GM12891 (cell line): ENCODE measurements at regions not wholly inside any gene's neighbourhood (a gene's known extent, or its start where the extent isn't known, plus 50 kb on each side); places are given as distances from the start of the nearest gene placed in this dataset.

Experiments used
- DNase-seq: peaks from one replicate; pipeline ENCODE4 v3.0.0; 2011; ENCODE audit warnings: low spot score; ENCODE audit not compliant: insufficient read length
- FAIRE-seq: peaks from 2 replicates; lab custom pipeline; 2011; peaks lifted over from hg19 to GRCh38; lab: Jason Lieb, UNC
- PAX5 ChIP-seq: IDR thresholded peaks from 2 replicates; pipeline ENCODE4 v1.6.1; 2011; ENCODE audit warnings: low read length, moderate library complexity, mild to moderate bottlenecking; ENCODE audit not compliant: insufficient read depth, severe bottlenecking
- POLR2A ChIP-seq: IDR thresholded peaks from 2 replicates; pipeline ENCODE4 v1.6.1; 2011; ENCODE audit warnings: low read depth, low read length, control low read depth
- POLR2AphosphoS5 ChIP-seq: IDR thresholded peaks from 2 replicates; pipeline ENCODE4 v1.6.1; 2011; ENCODE audit warnings: low read depth, low read length, control low read depth
- POU2F2 ChIP-seq: IDR thresholded peaks from 2 replicates; pipeline ENCODE4 v1.6.1; 2011; ENCODE audit warnings: low read depth, mild to moderate bottlenecking, control low read depth, low read length, moderate library complexity
- SPI1 ChIP-seq: IDR thresholded peaks from 2 replicates; pipeline ENCODE4 v1.6.1; 2011; ENCODE audit warnings: low read depth, low read length, control low read depth
- TAF1 ChIP-seq: IDR thresholded peaks from 2 replicates; pipeline ENCODE4 v1.6.1; 2011; ENCODE audit warnings: low read depth, low read length, control low read depth

DNA sequence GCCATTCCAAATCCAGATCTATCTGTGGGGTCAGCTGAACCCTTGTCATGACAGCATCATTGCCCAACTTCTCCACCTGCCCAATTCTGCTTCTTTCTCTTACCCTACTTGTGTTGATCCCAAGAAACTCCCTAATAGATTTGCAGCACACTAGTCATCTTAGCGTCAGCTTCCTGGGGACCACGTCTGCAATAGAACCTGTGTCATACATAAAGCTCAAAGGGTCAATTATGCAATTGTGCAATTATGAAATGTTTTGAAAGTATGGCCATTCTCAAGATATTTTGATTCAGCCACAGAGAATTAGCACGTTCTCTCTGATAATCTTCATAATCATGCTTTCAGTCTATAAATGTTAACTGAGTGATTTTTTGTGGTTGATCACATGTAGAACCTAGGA lies 87.4 kb upstream of the PAPPA start:
- TF ChIP-seq SPI1 (no peak), PAX5 (no peak), POU2F2 (no peak), POLR2AphosphoS5 (no peak), POLR2A (no peak), TAF1 (no peak)
- no peak for FAIRE-seq
- no peak for DNase-seq

DNA sequence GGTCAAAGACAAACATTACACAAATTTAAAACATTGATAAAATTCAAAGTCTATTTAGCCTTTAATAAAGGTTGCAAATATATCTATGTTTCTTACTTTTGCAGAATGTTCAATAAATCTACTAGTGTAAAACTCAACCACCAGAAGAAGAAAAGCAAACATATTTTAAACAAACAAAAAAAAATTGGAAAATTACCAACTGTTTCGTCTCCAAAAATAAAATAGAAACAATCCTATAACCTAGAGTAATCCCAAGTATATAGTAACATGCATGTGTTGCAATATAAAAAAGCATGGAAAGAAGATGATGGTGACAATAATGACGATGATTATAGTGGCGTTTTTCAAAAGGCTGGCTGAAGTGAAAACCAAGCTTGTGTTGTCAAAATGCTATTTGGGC lies 86.0 kb upstream of the PAPPA start:
- TF ChIP-seq POLR2A = no peak
- no peak for TF ChIP-seq POLR2AphosphoS5
- no peak for TF ChIP-seq TAF1
- no peak for TF ChIP-seq POU2F2
- TF ChIP-seq SPI1 = no peak
- TF ChIP-seq PAX5 = no peak
- FAIRE-seq (no peak), DNase-seq (no peak)

DNA sequence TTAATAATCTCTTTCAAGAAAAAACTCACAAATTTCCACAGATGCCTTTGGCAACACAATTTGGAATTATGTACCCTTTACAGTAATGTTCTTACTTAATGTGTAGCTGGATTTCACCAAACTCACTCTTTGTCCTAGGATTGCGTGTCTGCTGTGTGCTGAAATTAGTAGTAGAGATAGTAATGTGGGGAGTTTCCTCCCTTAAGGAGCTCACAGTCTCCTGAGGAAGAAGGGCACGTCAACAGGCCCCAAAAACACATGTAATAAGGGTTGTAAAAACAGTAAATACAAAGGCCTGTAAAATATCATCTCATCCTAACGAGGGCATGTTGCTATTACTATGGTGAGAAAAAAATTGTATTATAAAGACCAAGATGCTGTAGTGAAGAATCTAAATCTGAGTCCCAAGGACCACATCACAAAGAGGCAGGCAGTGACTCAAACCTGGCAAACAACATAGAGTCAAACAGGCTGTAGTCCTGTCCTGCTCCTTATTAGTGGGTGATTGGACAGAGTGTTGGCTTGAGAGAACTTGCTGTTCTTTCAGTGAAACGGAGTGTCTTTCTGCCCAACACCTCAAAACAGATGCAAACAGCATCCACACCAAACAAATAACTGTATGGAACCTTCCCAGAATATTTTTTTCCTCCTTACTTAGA lies 83.2 kb upstream of the PAPPA start:
- DNase-seq (no peak), FAIRE-seq (no peak)
- TF ChIP-seq PAX5 (no peak), POU2F2 (no peak), SPI1 (no peak), POLR2A (no peak), TAF1 (no peak), POLR2AphosphoS5 (no peak)

DNA sequence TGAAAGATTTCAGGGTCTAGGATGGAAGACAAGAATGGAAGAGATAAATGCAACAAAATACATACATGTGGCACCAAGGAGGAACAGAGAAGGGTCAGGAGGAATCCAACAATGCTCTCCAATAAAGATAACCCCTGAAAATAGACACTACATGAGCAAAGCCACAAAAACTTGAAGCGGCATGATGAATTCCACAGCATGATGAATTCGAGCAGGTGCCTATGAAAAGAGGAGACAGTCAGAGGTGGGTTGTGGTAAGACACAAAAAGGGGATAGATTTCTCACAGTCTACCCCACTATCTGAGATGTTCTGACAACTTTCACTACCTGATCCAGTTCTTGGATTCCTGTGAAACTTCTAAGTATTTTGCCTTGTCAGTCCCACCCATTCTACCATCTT lies 81.5 kb upstream of the PAPPA start:
- DNase-seq (no peak), FAIRE-seq (no peak)
- TF ChIP-seq POU2F2 (no peak), POLR2AphosphoS5 (no peak), POLR2A (no peak), PAX5 (no peak), TAF1 (no peak), SPI1 (no peak)

DNA sequence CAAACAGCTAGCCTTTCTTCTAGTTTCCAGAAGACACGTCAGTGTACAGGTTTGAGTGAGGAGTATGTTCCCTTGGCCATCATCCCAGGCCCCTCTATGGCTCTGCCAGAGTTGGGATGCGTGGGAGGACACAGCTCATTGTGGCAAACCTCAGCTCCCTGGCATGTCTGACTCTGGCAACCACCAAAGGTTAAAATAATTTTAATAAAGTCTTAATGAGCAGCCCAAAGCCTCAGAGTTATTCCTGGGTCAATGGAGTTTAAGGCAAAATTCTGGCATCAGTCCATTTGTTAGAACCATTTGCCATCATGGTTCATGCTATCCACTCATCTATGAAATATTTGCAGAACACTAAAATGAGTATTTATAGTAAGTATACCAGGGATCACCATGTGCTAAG lies 79.8 kb upstream of the PAPPA start:
- FAIRE-seq (no peak), DNase-seq (no peak)
- TF ChIP-seq POLR2A = no peak
- no peak for TF ChIP-seq TAF1
- TF ChIP-seq SPI1 = no peak
- TF ChIP-seq PAX5 = no peak
- TF ChIP-seq POLR2AphosphoS5 = no peak
- TF ChIP-seq POU2F2 = no peak

DNA sequence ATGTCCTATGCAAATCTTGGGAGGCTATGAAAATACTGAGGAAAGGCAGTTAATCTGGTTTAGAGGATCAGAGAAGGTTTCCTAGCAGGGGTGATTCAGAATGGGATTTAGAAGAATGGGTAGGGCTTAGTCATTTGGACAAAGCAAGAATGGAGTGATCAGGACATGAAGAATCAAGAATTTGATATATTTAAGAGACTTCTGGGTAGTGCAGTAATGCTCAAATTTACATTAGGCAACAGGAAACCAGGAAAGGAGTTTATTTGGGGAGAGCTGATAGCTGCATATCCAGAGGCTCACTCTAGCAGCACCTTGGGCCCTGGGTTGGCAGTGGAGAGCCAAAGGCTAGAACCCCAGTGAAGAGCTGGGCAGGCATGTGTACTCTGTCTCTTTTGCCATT lies 78.9 kb upstream of the PAPPA start:
- no peak for TF ChIP-seq PAX5
- no peak for TF ChIP-seq TAF1
- TF ChIP-seq SPI1 = no peak
- TF ChIP-seq POLR2AphosphoS5 = no peak
- no peak for TF ChIP-seq POLR2A
- TF ChIP-seq POU2F2 = no peak
- DNase-seq = no peak
- FAIRE-seq = no peak

DNA sequence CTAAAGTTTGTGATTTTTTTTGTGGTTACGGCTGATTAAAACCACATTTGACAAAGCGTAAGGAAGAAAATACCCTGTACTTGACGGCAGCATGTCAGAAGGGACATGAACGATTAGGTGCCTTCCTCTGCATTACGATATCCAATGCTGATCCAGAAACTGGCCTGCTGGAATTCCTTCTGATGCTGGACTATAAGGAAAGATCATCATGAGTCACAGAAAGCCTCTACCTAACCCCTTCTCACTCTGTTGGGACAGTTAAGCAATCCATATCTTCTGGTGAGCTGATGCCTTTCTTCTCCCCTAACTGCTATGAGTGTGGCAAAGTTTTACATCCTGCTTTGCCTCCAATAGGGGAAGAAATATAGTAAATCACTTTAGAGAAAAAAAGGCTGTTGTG lies 78.4 kb upstream of the PAPPA start:
- DNase-seq (no peak), FAIRE-seq (no peak)
- TF ChIP-seq POU2F2 = no peak
- TF ChIP-seq SPI1 = no peak

DNA sequence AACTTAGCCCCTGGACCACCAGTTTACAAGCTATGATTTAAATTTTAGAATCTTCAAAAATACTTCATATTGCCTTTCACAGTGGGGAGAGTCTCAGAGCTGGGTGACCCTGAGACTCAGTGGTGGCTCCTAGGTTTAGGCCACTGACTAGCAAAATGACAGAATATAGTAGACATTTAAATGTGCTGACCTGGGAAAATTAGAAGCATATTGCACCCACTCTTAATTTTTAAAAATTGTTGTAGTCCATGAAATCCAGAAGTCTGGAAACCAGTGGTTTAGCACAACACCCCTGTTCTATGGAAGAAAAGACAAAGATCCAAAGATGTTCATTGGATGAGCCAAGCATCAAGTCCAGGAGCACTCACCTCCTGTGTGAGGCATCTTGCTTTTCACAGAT lies 75.0 kb upstream of the PAPPA start:
- TF ChIP-seq SPI1 (no peak), TAF1 (no peak), PAX5 (no peak), POLR2AphosphoS5 (no peak), POLR2A (no peak), POU2F2 (no peak)
- no peak for FAIRE-seq

DNA sequence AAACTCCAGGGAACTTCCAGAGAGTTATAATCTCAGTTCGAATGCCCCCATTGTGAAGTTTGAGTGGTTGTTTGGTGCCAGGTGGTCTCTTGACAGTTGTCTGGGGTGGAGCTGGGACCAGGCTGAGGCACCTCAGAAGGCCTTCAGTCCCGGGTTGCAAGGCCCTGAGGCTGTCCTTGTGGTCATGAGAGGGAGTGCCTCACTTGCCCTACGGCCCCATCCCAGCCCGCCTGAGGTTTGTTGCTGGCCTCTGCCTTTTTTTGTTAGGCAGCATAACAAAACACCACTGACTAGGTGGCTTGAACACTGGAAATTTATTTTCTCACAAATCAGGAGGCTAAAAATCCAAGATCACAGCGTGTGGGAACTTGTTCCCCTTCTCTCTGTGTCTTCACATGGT lies 73.0 kb upstream of the PAPPA start:
- TF ChIP-seq PAX5 (no peak), SPI1 (no peak), TAF1 (no peak), POLR2A (no peak), POLR2AphosphoS5 (no peak), POU2F2 (no peak)
- FAIRE-seq (no peak), DNase-seq (no peak)

More for the DNA sequence above, 75.0 kb upstream of the PAPPA start:
- DNase-seq = no peak

DNA sequence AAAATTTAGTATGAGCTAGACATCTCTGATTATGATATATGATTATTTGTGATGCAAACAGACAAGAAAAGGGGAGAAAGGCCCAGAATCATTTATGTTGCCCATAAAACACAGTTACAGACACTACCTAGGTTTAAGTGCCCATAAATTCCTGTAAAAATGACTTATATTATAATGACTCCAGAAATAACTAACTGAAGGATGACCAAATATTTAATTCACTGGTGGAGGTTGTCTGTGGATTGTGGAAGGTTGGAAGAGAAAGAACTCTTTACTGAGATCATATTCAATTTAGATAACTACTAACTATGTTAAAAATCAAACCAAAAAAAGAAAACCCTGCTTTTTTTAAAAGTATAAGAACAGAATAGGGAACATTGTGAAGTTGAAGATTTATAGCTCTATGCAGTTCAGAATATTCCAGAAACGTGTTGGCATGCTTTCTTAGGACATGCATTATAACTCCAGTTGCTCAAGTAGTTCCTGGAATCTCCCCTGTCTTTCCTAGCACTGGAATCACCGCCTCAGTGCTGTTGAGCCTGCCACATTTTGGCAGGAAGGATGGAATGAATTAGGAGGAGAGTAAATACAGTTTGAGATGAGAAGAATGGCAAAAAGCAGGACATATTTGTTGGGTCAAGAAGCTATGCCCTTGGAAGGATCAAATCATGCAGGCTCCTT lies 72.0 kb upstream of the PAPPA start:
- TF ChIP-seq SPI1 (no peak), PAX5 (no peak), POLR2A (no peak)
- FAIRE-seq (no peak), DNase-seq (no peak)

DNA sequence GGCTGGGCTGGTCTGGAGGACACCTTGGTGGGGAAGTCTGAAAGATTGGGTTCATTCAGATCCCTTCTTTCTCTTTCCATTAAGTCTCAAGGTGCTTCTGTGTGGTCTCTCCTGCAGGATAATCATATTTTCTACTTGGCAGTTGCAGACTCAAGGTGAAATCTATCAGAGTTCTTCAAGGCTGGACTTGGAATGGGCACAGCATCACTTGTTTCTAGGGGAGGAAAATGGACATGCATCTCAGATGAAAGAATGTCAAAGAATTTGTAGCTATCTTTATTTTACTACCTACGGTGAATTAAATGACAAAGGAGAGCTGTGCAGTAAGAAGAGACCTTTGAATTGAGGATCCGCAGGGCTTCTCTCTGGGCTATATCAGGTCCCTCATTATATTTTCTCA lies 69.8 kb upstream of the PAPPA start:
- DNase-seq (no peak), FAIRE-seq (no peak)
- TF ChIP-seq POLR2A (no peak), POLR2AphosphoS5 (no peak), SPI1 (no peak), PAX5 (no peak), TAF1 (no peak), POU2F2 (no peak)

DNA sequence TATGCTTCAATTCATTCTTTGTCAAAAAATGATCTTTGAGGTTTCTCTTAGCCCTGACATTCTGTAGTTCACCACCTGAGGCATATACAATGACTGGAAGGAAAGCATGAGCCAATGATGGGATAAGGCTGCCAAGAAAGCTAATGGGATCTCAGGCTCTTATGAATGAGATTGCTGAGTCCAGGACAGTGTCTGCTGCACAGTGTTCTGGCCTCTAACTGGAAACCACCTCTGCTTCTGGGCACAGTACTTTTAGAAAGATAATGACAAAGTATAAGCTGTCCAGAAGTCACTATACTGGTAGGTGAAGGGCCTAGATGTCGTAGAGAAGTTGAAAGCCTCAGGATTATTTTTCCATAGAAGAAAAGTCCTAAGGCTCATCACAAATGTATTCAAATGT lies 69.1 kb upstream of the PAPPA start:
- FAIRE-seq (no peak), DNase-seq (no peak)
- TF ChIP-seq POLR2A = no peak
- TF ChIP-seq TAF1 = no peak
- no peak for TF ChIP-seq SPI1
- TF ChIP-seq POLR2AphosphoS5 = no peak
- TF ChIP-seq PAX5 = no peak
- no peak for TF ChIP-seq POU2F2
